ENCODE measurements at regions not wholly inside any gene's neighbourhood (a gene's known extent, or its start where the extent isn't known, plus 50 kb on each side); places are given as distances from the start of the nearest gene placed in this dataset.

DNA sequence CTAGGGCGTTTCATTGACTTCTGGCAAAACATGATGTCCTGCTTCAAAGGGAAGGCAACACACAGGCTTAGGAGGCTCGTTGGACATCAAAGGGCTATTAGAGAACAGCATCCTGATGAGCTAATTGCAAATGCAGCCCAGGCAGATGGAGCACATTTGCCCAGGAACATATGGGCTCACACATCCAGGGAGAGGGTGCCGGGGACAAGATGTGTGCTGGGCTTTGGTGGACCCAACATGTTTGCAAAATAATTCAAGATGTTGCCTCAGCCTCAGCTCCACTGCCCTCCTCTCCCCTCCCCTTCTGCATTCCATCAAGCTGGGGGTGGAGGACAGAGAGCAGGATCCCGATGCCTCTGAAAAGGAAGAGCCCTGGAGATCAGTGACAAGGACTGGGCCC, 217.1 kb upstream of the ZMIZ1 start:
- no peak for DNase-seq (ENCODE audit: low spot score)

GRCh38 chr10:78852466-78853240, 216.1 kb upstream of the ZMIZ1 start:
- no peak for DNase-seq (ENCODE audit: low spot score)

GRCh38 chr10:78853864-78854263, 214.9 kb upstream of the ZMIZ1 start:
- DNase-seq (ENCODE audit: low spot score) = no peak

GRCh38 chr10:78856421-78856820, 212.3 kb upstream of the ZMIZ1 start:
- no peak for DNase-seq (ENCODE audit: low spot score)

DNA sequence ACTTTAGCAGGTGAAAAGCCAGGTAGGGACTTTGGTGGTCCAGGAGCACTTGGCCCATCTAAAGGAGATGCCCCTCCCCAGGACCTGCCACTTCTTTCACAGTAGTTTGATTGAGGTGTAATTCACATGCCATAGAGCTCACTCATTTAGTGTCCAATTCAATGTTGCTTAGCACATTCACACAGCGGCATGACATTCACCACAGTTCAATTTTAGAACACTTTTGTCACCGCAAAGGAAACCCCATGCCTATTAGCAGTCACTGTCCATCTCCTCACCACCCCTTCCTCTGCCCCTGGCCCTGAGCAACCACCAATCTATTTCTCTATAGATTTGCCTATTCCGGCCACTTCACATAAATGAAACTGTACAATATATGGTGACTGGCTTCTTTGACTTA, 211.6 kb upstream of the ZMIZ1 start:
- DNase-seq (ENCODE audit: low spot score) = no peak

DNA sequence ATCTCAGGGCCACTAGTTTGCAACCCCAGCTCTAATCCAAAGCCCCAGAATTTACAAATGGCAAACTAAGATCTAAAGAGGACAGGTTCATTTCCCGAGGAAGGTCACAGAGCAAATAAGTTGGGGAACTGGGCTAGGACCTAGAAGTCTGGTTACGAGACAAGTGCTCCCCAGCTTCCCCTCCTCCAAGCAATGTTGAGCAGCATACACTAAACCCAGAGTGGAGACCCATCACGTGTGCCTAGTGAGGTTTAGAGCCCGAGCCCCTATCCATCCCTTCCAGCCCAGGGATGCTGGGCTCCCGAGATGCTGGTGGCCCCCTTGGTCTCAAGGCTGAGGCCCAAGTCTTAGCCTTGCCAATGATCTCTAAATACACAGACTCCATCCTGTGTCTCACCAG, 209.5 kb upstream of the ZMIZ1 start:
- no peak for DNase-seq (ENCODE audit: low spot score)

DNA sequence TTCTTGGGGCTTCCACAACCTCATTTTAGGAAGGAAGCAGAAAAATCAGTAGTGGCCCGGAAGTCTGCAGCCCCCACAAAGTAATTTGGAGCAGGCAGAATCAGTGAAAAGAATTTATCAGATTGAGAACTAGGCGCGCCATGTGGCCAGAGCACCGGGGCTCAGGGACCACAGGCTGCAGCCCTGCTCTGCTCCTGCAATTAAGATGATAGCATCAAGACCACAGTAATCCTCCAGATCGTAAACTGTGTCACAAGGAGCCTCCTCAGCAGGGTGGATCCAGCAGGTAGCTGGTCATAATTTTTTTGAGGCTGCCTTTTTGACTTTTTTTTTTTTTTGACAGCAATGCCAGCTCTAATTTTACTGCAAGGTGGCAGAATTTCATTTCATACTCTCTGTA, 209.0 kb upstream of the ZMIZ1 start:
- no peak for DNase-seq (ENCODE audit: low spot score)

- no peak for DNase-seq (ENCODE audit: low spot score)
Observed at GRCh38 chr10:78860260-78860914, 208.4 kb upstream of the ZMIZ1 start.

DNA sequence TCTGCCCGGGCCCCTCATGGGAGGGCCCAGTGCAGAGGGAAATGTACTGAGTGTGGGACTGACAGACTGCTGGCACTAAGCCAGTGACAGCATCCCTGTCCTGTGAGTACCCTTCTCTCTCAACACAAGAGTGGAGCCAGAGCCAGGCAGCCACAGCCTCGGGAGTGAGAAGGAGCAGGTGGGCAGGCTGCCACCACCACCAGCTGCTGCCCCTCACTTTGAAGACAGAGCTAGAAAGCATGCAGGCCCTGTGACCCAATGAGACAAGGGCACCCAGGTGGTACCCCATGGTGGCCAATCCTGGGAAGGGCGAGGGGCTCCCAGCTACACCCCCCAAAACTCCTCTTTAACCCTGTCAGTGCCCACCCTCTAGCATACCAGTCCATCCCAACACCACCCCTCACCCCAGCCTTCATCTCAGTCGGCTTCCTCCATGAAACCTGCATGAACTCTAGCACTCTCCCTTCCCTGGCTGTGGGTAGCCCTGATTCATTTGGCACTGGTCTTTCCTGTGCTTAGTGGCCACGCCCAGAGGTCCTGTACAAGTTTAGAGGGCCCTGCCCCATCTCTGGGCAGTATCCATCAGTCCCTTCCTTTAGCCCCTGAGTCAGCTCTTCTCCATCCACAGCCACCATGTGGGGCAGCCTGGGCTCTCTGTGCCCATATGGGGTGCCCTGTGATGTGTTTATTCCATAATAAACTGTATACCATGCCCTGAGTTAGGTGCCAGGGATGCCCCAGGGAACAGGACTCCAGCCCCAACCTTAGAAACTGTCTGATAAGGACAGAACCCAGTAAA, 207.0 kb upstream of the ZMIZ1 start:
- peak; percentile 4 for DNase-seq (ENCODE audit: low spot score)

DNA sequence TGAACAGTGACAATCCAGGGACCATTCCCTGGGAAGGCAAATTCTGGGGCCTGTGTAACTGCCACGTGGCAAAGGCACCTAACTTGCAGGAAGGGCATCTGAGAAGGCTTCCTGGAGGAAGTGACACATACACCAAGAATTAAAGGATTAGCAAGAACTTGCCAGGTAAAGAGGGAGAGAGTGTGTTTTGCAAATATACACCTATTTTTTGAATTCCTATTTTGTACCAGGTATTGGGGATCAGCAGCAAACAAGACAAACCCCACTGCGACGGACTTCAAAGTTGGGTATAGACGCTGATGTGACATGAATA, 206.5 kb upstream of the ZMIZ1 start:
- peak; percentile 5 for DNase-seq (ENCODE audit: low spot score)

DNA sequence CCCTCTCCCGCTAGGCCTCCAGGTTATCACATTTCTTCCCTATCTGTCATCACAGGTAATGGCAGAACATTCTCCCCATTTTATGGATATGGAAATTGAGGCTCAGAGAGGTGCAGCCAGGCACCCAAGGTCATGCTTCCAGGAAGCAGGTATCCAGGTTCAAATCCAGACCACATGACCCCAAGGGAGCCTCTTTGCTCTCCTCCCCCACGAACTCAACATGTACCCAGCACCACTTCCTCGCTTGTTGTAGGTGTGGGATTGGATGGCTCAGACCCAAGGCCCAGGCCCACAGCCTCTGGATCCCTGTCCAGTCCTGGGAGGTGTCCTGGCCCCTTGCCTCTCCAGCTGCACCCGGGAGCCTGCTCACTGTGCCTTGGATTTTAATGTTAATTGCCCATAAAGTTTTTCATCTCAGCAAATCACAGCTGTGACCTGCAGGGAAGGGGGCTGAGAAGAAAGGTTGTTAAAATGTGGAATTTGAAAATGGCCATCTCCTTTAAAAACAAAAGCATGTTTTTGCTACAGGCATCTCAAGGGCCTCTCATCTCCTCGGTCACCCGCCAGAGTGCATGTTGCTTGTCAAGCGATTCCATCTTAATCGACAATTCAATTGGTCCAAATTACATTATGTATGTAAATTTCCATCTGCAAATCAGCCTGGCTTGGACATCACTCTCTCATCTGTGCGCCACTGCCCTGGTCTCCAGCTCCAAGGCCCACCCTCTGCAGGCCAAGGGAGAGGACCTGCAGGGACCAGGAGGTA, 205.4 kb upstream of the ZMIZ1 start:
- no peak for DNase-seq (ENCODE audit: low spot score)

GRCh38 chr10:78863906-78864239, 204.9 kb upstream of the ZMIZ1 start:
- no peak for DNase-seq (ENCODE audit: low spot score)

- no peak for DNase-seq (ENCODE audit: low spot score)
Observed at GRCh38 chr10:78864761-78865537, 203.8 kb upstream of the ZMIZ1 start.

DNA sequence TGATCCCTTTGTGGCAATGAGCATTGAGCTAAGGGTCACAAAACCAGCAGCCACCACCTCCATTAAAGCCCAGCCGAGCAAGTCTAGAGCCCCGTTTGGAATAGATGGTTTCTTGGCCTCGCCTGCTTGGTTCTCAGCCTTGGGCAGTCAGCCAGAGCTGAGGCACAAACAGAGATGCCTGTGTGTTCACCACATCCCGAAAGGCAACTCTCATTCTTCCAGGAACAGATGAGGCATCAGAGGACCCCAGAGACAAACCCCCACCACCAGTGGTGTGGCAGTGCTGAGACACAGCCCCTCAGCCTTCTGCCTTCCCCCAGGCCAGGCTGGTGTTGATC, 203.3 kb upstream of the ZMIZ1 start:
- no peak for DNase-seq (ENCODE audit: low spot score)

DNA sequence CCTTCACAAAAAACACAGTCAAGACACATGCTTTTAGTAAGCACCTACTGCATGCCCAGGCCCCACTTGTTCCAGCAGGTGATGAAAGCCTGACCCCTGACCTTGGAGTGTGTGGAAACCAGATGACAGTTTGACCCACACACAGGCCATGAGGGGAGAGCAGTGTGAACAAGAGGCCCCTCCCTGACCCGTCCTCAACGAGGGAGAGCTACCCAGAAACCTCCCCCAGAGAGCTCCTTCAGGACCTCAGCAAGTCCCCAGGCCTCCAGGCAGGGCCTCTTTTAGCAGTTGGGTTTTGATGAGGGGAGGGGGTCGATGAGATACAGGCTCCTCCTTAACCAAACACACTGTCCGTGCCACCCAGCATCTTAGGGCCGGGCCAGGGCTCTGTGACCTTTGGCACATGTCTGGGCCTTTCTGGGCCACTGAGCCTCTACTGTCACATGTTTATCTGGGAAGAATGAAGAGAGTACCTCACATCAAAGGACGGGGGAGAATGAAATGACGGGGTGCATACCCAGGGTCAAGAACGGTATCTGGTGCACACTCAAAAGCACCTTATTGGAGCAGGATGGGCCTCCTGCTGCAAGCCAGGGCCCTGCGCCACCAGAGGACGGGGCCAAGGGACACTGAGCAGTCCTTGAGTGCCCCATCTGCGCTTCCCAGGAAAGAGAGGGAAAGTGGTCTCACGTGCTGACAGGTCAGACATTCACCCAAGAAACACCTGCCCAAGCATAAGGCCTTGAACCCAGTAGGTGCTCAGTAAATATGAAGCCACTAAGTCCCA, 202.6 kb upstream of the ZMIZ1 start:
- no peak for DNase-seq (ENCODE audit: low spot score)

GRCh38 chr10:78866731-78867554, 201.8 kb upstream of the ZMIZ1 start:
- no peak for DNase-seq (ENCODE audit: low spot score)

- DNase-seq (ENCODE audit: low spot score) = no peak
Observed at GRCh38 chr10:78867555-78867939, 201.2 kb upstream of the ZMIZ1 start.

DNA sequence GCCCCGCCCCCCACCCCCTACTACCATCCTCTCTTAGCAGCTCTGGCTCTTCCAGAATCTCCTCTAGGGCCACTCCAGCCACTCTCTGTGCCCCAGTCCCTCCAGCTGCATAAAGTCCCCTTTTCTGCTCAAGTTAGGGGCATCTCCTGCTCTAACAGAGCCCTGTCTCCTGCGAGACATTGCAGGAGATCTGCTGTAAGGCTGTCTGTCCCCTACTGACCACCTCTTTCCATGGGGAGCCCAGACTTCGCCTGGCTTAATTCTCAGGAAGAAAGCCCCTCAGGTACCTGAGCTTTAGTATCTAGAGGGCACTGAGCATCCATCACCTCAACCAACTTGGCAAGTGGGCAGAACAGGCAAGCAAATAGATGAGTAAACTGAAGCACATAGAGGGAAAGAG, 200.7 kb upstream of the ZMIZ1 start:
- no peak for DNase-seq (ENCODE audit: low spot score)

GRCh38 chr10:78868456-78868855, 200.3 kb upstream of the ZMIZ1 start:
- no peak for DNase-seq (ENCODE audit: low spot score)

DNA sequence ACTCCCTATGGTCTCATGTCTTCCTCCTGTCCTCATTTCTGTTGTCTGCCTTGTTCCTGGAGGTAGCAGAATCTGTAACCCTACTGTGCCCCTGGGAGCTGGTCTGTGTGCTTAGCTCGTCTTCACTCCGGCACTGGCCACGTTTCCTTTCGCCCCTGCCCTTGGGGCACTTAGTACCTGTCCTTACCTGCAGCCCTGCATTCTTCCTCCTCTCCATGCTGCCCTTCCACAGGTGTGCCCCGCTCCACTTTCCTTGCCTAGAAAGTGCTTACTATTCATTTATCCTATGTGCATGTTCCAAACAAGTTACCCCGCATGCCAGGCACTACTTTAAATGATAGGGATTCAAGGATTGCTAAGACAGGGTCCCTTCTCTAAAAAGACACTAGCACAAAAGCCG, 199.9 kb upstream of the ZMIZ1 start:
- DNase-seq (ENCODE audit: low spot score) = no peak

Measured in A172 (cell line).